Adrenal gland (tissue), 9 donors: ENCODE measurements at regions not wholly inside any gene's neighbourhood (a gene's known extent, or its start where the extent isn't known, plus 50 kb on each side); places are given as distances from the start of the nearest gene placed in this dataset.

Experiments used
- DNase-seq, 7 donors: peaks; one replicate each; pipeline ENCODE4 v3.0.0-alpha.2; 2019 to 2020
- H3K27ac ChIP-seq, 5 donors: fragments of 200-600 bp; sonication (generic) in 4 of 5; 1 replicate in 3 of 5; 2 replicates in 2 of 5; pipeline versions ENCODE4 v1.5.1 to v1.8.0; 2016 to 2020; ENCODE audit warnings: mild to moderate bottlenecking in 1 of 5
- H3K27me3 ChIP-seq: fragments of 200-600 bp; 2 replicates; pipeline ENCODE4 v1.8.0; 2021
- H3K36me3 ChIP-seq, 2 donors: fragments of 200-600 bp; replicated peaks in 1 of 2; 1 replicate in 1 of 2; 2 replicates in 1 of 2; pipeline versions ENCODE4 v1.5.1 to v1.8.0; 2018 to 2022
- H3K4me1 ChIP-seq, 2 donors: fragments of 200-600 bp; replicated peaks in 1 of 2; 1 replicate in 1 of 2; 2 replicates in 1 of 2; pipeline versions ENCODE4 v1.5.1 to v1.8.0; 2018 to 2021
- H3K4me3 ChIP-seq, 4 donors: fragments of 200-600 bp; sonication (generic) in 3 of 4; one replicate each; pipeline ENCODE4 v1.5.1; 2016 to 2018
- H3K9me3 ChIP-seq, 3 donors: fragments of 200-600 bp; sonication (generic) in 1 of 3; replicated peaks in 1 of 3; 1 replicate in 2 of 3; 2 replicates in 1 of 3; pipeline versions ENCODE4 v1.5.1 to v1.8.0; 2016 to 2021
- POLR2A ChIP-seq, 2 donors: fragments of 450-650 bp; IDR thresholded peaks; one replicate each; pipeline ENCODE4 v1.6.1; 2017; ENCODE audit warnings: antibody characterized with exemption in 2 of 2, mild to moderate bottlenecking in 2 of 2, moderate library complexity in 1 of 2
- WGBS, 4 donors: extraction: QIAGEN DNeasy Blood & Tissue Kit in 2 of 4; methylation state at CpG; one replicate each; pipeline versions ENCODE4 v1.1.5 to v1.1.7; 2013 to 2017; 5-methylcytosine and 5-hydroxymethylcytosine counted together
- intact Hi-C, 2 donors: fragments of 100-400 bp; cut with DNase I; formaldehyde crosslinking; loops; one replicate each; pipeline versions ENCODE4 v1.14.1 to v1.15.0; 2022 to 2023
- TF ChIP-seq, protein P1 (sequence below), 6 experiments: fragments of 450-650 bp in 4 of 6; fragments of 200-600 bp in 2 of 6; sonication (generic) in 1 of 6; IDR thresholded peaks; 1 replicate in 5 of 6; 2 replicates in 1 of 6; pipeline versions ENCODE4 v1.5.1 to v1.8.0; 2016 to 2021; ENCODE audit warnings: antibody characterized with exemption in 6 of 6, mild to moderate bottlenecking in 2 of 6, moderate library complexity in 1 of 6
- donor health status: healthy with polysubstance abuse.
- donor health status: Bipolar disorder and iron deficiency.
- donor health status: DM: yes; HTN: yes; CAD: no.
- donor health status: DM: no; HTN: no; CAD: no.
- donor health status: DM: no; HTN: no; CAD: no.

DNA sequence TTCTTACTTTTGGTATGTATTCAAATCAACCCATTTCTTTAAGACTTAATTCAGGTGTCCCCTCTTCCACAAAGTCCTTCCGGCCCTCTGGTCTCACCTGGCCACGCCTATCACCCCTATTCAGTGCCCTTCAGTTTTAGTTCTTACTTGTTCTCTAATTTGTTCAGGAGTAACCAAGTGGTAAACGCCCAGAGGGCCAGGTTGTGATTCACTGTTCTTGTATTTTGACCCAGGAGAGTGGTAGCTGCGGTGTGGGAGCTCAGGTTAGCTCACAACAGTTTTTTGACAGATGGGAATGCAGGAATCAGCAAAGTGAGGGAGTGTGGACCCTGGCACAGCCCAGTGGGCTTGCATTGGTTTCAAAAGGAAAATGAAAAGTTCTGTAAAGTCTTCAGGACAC, 81.7 kb upstream of the RIPOR2 start:
- WGBS, 4 donors: 58 to 69% (median 62%) methylated on average over 4 of the region's 4 CpGs
- Histone ChIP-seq H3K4me3 (no peak overlapping the region), H3K36me3 (no peaks in the 10 kb centered on the region), H3K27ac (no peak overlapping the region), H3K4me1 (no peaks in the 10 kb centered on the region), H3K9me3 (no peaks in the 10 kb centered on the region), H3K27me3 (no peaks in the 10 kb centered on the region)
- TF ChIP-seq, protein P1, sequence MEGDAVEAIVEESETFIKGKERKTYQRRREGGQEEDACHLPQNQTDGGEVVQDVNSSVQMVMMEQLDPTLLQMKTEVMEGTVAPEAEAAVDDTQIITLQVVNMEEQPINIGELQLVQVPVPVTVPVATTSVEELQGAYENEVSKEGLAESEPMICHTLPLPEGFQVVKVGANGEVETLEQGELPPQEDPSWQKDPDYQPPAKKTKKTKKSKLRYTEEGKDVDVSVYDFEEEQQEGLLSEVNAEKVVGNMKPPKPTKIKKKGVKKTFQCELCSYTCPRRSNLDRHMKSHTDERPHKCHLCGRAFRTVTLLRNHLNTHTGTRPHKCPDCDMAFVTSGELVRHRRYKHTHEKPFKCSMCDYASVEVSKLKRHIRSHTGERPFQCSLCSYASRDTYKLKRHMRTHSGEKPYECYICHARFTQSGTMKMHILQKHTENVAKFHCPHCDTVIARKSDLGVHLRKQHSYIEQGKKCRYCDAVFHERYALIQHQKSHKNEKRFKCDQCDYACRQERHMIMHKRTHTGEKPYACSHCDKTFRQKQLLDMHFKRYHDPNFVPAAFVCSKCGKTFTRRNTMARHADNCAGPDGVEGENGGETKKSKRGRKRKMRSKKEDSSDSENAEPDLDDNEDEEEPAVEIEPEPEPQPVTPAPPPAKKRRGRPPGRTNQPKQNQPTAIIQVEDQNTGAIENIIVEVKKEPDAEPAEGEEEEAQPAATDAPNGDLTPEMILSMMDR (IDR thresholded peaks at IDR 0.05): no peak
- TF ChIP-seq POLR2A (IDR thresholded peaks at IDR 0.05): no peak
- intact Hi-C loops: no loop called here
- no peak for DNase-seq

DNA sequence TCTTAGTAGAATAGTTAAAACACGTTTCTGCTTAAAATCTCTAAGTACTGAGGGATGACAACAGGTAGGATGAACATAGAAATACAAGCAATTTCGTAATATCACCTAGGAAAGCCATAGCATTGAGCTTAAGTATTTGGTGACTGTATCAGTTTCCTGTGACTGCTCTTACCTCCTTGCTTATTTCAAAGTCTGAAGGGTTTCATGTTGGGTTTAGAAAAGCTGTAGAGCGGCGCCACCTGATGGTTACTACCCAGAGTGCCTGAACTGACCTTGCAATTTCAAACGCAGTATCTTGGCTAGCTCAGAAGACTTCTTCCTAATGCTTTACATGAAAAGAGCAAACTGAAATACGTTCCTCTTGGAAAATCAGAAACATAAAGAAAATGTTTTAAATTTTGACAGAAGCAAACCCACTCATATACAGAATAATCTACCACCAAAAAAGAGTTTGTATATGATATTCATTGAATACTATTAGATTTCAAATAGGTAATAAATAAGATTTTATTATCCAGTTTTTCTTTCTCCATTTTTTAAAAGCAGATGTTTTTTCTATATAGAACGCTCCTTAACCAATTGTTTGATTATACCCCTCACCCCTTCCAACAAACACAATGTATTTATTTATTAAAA, 82.3 kb upstream of the RIPOR2 start:
- no peak for TF ChIP-seq POLR2A (IDR thresholded peaks at IDR 0.05)
- TF ChIP-seq, protein P1 (IDR thresholded peaks at IDR 0.05): peak; percentile 12 to 55 (median 38)
- Histone ChIP-seq H3K36me3 (no peaks in the 10 kb centered on the region), H3K4me3 (no peak overlapping the region), H3K9me3 (no peaks in the 10 kb centered on the region), H3K27me3 (no peaks in the 10 kb centered on the region), H3K4me1 (no peaks in the 10 kb centered on the region), H3K27ac (no peak overlapping the region)
- intact Hi-C loops: no loop called here
- WGBS, 4 donors: 32 to 40% (median 39%) methylated on average over 7 of the region's 7 CpGs
- peak; percentile 22 to 86 (median 37) for DNase-seq

DNA sequence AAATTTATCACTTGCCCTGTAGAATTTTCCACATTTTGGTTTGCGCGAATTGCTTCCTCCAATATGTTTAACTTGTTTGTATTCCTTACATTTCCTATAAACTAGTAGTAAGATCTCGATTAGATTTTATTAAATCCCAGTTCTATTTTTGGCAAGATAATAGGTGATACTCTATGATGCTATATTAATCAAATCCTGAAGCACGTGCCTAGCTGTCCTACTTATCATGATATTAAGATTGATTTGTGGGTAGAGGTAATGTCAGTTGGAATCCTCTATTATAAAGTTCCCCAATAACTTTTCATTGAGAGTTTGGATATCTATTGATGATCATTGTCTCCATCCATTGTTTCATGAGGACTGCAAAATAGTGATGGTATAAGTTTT, 82.8 kb upstream of the RIPOR2 start:
- no peak overlapping the region for H3K4me3 ChIP-seq
- H3K4me1 ChIP-seq: no peaks in the 10 kb centered on the region
- H3K27me3 ChIP-seq: no peaks in the 10 kb centered on the region
- H3K27ac ChIP-seq: no peak overlapping the region
- no peaks in the 10 kb centered on the region for H3K36me3 ChIP-seq
- 66 to 74% (median 70%) methylated on average over 4 of the region's 4 CpGs for WGBS, 4 donors
- no peak for DNase-seq
- TF ChIP-seq, protein P1 (IDR thresholded peaks at IDR 0.05): no peak
- TF ChIP-seq POLR2A (IDR thresholded peaks at IDR 0.05): no peak
- intact Hi-C loops: no loop called here
- H3K9me3 ChIP-seq: no peaks in the 10 kb centered on the region

GRCh38 chr6:25022140-25022553, 86.4 kb upstream of the RIPOR2 start:
- Histone ChIP-seq H3K27me3 (no peaks in the 10 kb centered on the region), H3K4me3 (no peak overlapping the region), H3K36me3 (no peaks in the 10 kb centered on the region), H3K4me1 (no peaks in the 10 kb centered on the region), H3K9me3 (no peaks in the 10 kb centered on the region), H3K27ac (no peak overlapping the region)
- WGBS, 4 donors: 73 to 84% (median 82%) methylated on average over 3 of the region's 3 CpGs
- TF ChIP-seq POLR2A (IDR thresholded peaks at IDR 0.05): no peak
- TF ChIP-seq, protein P1 (IDR thresholded peaks at IDR 0.05): no peak
- DNase-seq: no peak
- intact Hi-C loops: no loop called here
